Activated naive CD8-positive, alpha-beta T cell treated with anti-CD3 and anti-CD28 coated beads, Interleukin-2, amount 10 ng/mL, durations not matched to agents 7 days and 5 days (primary cell): ENCODE measurements at regions not wholly inside any gene's neighbourhood (a gene's known extent, or its start where the extent isn't known, plus 50 kb on each side); places are given as distances from the start of the nearest gene placed in this dataset.
"Not testable (repeated sequence)": the region's sequence is repeated elsewhere in the genome, so short reads cannot be mapped to it uniquely, and the experiment has no call there.

Source experiments
- ATAC-seq: fragments of 150-1000 bp; cut with Tn5 transposase; one replicate; pipeline ENCODE4 v1.10.0; 2021; ENCODE audit warnings: low read depth, moderate library complexity
- POLR2A ChIA-PET: fragments of 350-600 bp; sonication (Branson Sonifier 250); formaldehyde crosslinking; loops from one replicate; lab custom pipeline; 2021; ENCODE audit warnings: antibody characterized with exemption; lab: Charles Lee
- DNase-seq: peaks from one replicate; pipeline ENCODE4 v3.0.0; 2021
- H3K27ac Mint-ChIP-seq: one replicate; pipeline ENCODE4 v1.8.0; 2022; ENCODE audit warnings: mild to moderate bottlenecking, mixed read lengths
- H3K27me3 Mint-ChIP-seq: one replicate; pipeline ENCODE4 v1.8.0; 2022; ENCODE audit warnings: mild to moderate bottlenecking, moderate library complexity, mixed read lengths
- H3K36me3 Mint-ChIP-seq: one replicate; pipeline ENCODE4 v1.8.0; 2021; ENCODE audit warnings: mild to moderate bottlenecking, mixed read lengths
- H3K4me1 Mint-ChIP-seq: one replicate; pipeline ENCODE4 v1.8.0; 2021; ENCODE audit warnings: mixed read lengths
- H3K4me3 Mint-ChIP-seq: one replicate; pipeline ENCODE4 v1.8.0; 2022; ENCODE audit warnings: mild to moderate bottlenecking, moderate library complexity, mixed read lengths
- H3K9me3 Mint-ChIP-seq: one replicate; pipeline ENCODE4 v1.8.0; 2021; ENCODE audit warnings: mixed read lengths

- peaks cover 14% of the 10 kb centered on the region for H3K4me1 Mint-ChIP-seq
- POLR2A ChIA-PET, result interaction anchor here (0.7 kb wide), 1 partner anchor 146 kb away, joined by 3 read pairs; no protein-coding TSS in a partner anchor
- H3K27me3 Mint-ChIP-seq, result peaks cover 6% of the 10 kb centered on the region
- ATAC-seq (no peak), DNase-seq (no peak)
- peaks cover 6% of the 10 kb centered on the region for H3K9me3 Mint-ChIP-seq
- peaks cover 8% of the 10 kb centered on the region for H3K36me3 Mint-ChIP-seq
- no peak overlapping the region for H3K4me3 Mint-ChIP-seq
- H3K27ac Mint-ChIP-seq, result no peak overlapping the region
Observed at GRCh38 chr2:8378016-8378810, 303.6 kb upstream of the ID2 start.

- H3K27me3 Mint-ChIP-seq, result peaks cover 3% of the 10 kb centered on the region
- H3K4me3 Mint-ChIP-seq, result no peak overlapping the region
- no peak overlapping the region for H3K27ac Mint-ChIP-seq
- H3K36me3 Mint-ChIP-seq, result peaks cover 6% of the 10 kb centered on the region
- DNase-seq, result no peak
- H3K4me1 Mint-ChIP-seq, result peaks cover 16% of the 10 kb centered on the region
- POLR2A ChIA-PET, result interaction anchor here (0.7 kb wide), 1 partner anchor 147 kb away, joined by 3 read pairs; no protein-coding TSS in a partner anchor
- peaks cover 4% of the 10 kb centered on the region for H3K9me3 Mint-ChIP-seq
- ATAC-seq, result no peak
Observed at GRCh38 chr2:8379128-8379527, 302.7 kb upstream of the ID2 start.

GRCh38 chr2:8379549-8379948 lies 302.3 kb upstream of the ID2 start:
- POLR2A ChIA-PET, result no interaction called here
- H3K9me3 Mint-ChIP-seq, result peaks cover 4% of the 10 kb centered on the region
- peak overlapping the region; percentile 53 for H3K27ac Mint-ChIP-seq
- no peak overlapping the region for H3K4me3 Mint-ChIP-seq
- H3K27me3 Mint-ChIP-seq, result peaks cover 3% of the 10 kb centered on the region
- DNase-seq (no peak), ATAC-seq (no peak)
- peaks cover 20% of the 10 kb centered on the region for H3K4me1 Mint-ChIP-seq
- H3K36me3 Mint-ChIP-seq, result peaks cover 6% of the 10 kb centered on the region

- ATAC-seq, result no peak
- POLR2A ChIA-PET, result no interaction called here
- peaks cover 22% of the 10 kb centered on the region for H3K4me1 Mint-ChIP-seq
- peaks cover 5% of the 10 kb centered on the region for H3K9me3 Mint-ChIP-seq
- peaks cover 6% of the 10 kb centered on the region for H3K36me3 Mint-ChIP-seq
- H3K27ac Mint-ChIP-seq, result no peak overlapping the region
- DNase-seq, result no peak
- no peak overlapping the region for H3K4me3 Mint-ChIP-seq
- H3K27me3 Mint-ChIP-seq, result peaks cover 3% of the 10 kb centered on the region
Observed at GRCh38 chr2:8380026-8380425, 301.8 kb upstream of the ID2 start.

- peaks cover 6% of the 10 kb centered on the region for H3K36me3 Mint-ChIP-seq
- POLR2A ChIA-PET, result no interaction called here
- ATAC-seq (no peak), DNase-seq (no peak)
- H3K4me3 Mint-ChIP-seq, result no peak overlapping the region
- H3K27me3 Mint-ChIP-seq, result peaks cover 3% of the 10 kb centered on the region
- no peak overlapping the region for H3K27ac Mint-ChIP-seq
- H3K4me1 Mint-ChIP-seq, result peaks cover 22% of the 10 kb centered on the region
- peaks cover 8% of the 10 kb centered on the region for H3K9me3 Mint-ChIP-seq
Observed at GRCh38 chr2:8380566-8380965, 301.3 kb upstream of the ID2 start.

GRCh38 chr2:8382485-8382884 lies 299.4 kb upstream of the ID2 start:
- POLR2A ChIA-PET, result interaction anchor here (0.5 kb wide), 1 partner anchor 75 kb away, joined by 3 read pairs; no protein-coding TSS in a partner anchor
- H3K9me3 Mint-ChIP-seq, result peaks cover 8% of the 10 kb centered on the region
- peaks cover 3% of the 10 kb centered on the region for H3K27me3 Mint-ChIP-seq
- DNase-seq (no peak), ATAC-seq (no peak)
- H3K36me3 Mint-ChIP-seq, result peaks cover 5% of the 10 kb centered on the region
- no peak overlapping the region for H3K27ac Mint-ChIP-seq
- no peak overlapping the region for H3K4me3 Mint-ChIP-seq
- H3K4me1 Mint-ChIP-seq, result peaks cover 13% of the 10 kb centered on the region

GRCh38 chr2:8386748-8387147 lies 295.1 kb upstream of the ID2 start:
- H3K9me3 Mint-ChIP-seq, H3K4me3 Mint-ChIP-seq, ATAC-seq, DNase-seq, H3K36me3 Mint-ChIP-seq, H3K27ac Mint-ChIP-seq, H3K27me3 Mint-ChIP-seq: not testable (repeated sequence)
- H3K4me1 Mint-ChIP-seq, result peaks cover 13% of the 10 kb centered on the region
- POLR2A ChIA-PET, result interaction anchor here (1.0 kb wide), 1 partner anchor 12 kb away, joined by 5 read pairs; no protein-coding TSS in a partner anchor

- POLR2A ChIA-PET, result no interaction called here
- Mint-ChIP-seq H3K27ac (no peak overlapping the region), H3K4me1 (peaks cover 13% of the 10 kb centered on the region), H3K9me3 (peaks cover 5% of the 10 kb centered on the region), H3K36me3 (peaks cover 3% of the 10 kb centered on the region), H3K4me3 (no peak overlapping the region), H3K27me3 (no peaks in the 10 kb centered on the region)
- ATAC-seq (no peak), DNase-seq (no peak)
Observed at GRCh38 chr2:8388781-8389180, 293.1 kb upstream of the ID2 start.

GRCh38 chr2:8389431-8390108 lies 292.3 kb upstream of the ID2 start:
- POLR2A ChIA-PET, result interaction anchor here (0.6 kb wide), 1 partner anchor 112 kb away, joined by 3 read pairs; no protein-coding TSS in a partner anchor
- ATAC-seq (no peak), DNase-seq (no peak)
- Mint-ChIP-seq H3K4me1 (peaks cover 10% of the 10 kb centered on the region), H3K9me3 (peaks cover 4% of the 10 kb centered on the region), H3K36me3 (peaks cover 3% of the 10 kb centered on the region), H3K4me3 (no peak overlapping the region), H3K27ac (no peak overlapping the region), H3K27me3 (no peaks in the 10 kb centered on the region)

- Mint-ChIP-seq H3K4me1 (peaks cover 17% of the 10 kb centered on the region), H3K36me3 (peaks cover 3% of the 10 kb centered on the region), H3K27ac (no peak overlapping the region), H3K4me3 (no peak overlapping the region), H3K9me3 (no peaks in the 10 kb centered on the region), H3K27me3 (peaks cover 2% of the 10 kb centered on the region)
- POLR2A ChIA-PET, result interaction anchor here (0.8 kb wide), 1 partner anchor 17 kb away, joined by 3 read pairs; no protein-coding TSS in a partner anchor
- ATAC-seq (no peak), DNase-seq (no peak)
Observed at GRCh38 chr2:8391126-8391525, 290.7 kb upstream of the ID2 start.

- Mint-ChIP-seq H3K4me3 (no peak overlapping the region), H3K36me3 (peaks cover 3% of the 10 kb centered on the region), H3K27me3 (peaks cover 2% of the 10 kb centered on the region), H3K4me1 (peaks cover 17% of the 10 kb centered on the region), H3K27ac (no peak overlapping the region), H3K9me3 (no peaks in the 10 kb centered on the region)
- no peak for DNase-seq
- ATAC-seq, result no peak
- POLR2A ChIA-PET, result interaction anchor here (1.0 kb wide), 1 partner anchor 10 kb away, joined by 3 read pairs; no protein-coding TSS in a partner anchor
Observed at GRCh38 chr2:8391584-8391983, 290.3 kb upstream of the ID2 start.

GRCh38 chr2:8392098-8392866 lies 289.6 kb upstream of the ID2 start:
- Mint-ChIP-seq H3K4me1 (peaks cover 17% of the 10 kb centered on the region), H3K4me3 (no peak overlapping the region), H3K27me3 (peaks cover 2% of the 10 kb centered on the region), H3K9me3 (no peaks in the 10 kb centered on the region), H3K36me3 (peaks cover 3% of the 10 kb centered on the region), H3K27ac (no peak overlapping the region)
- DNase-seq (no peak), ATAC-seq (no peak)
- POLR2A ChIA-PET, result interaction anchor here (0.6 to 1.0 kb wide), 2 partner anchors 9 to 60 kb away, joined by 3 to 4 read pairs; no protein-coding TSS in a partner anchor

- H3K36me3 Mint-ChIP-seq, result peaks cover 3% of the 10 kb centered on the region
- POLR2A ChIA-PET, result no interaction called here
- peaks cover 17% of the 10 kb centered on the region for H3K4me1 Mint-ChIP-seq
- ATAC-seq (no peak), DNase-seq (no peak)
- no peak overlapping the region for H3K4me3 Mint-ChIP-seq
- H3K27ac Mint-ChIP-seq, result no peak overlapping the region
- peaks cover 2% of the 10 kb centered on the region for H3K9me3 Mint-ChIP-seq
- peaks cover 2% of the 10 kb centered on the region for H3K27me3 Mint-ChIP-seq
Observed at GRCh38 chr2:8393506-8393905, 288.4 kb upstream of the ID2 start.
